Trophoblast cell (in vitro differentiated cells and primary cell): ENCODE measurements at regions not wholly inside any gene's neighbourhood (a gene's known extent, or its start where the extent isn't known, plus 50 kb on each side); places are given as distances from the start of the nearest gene placed in this dataset.

Experiments
- DNase-seq, 2 donors: peaks; one replicate each; pipeline ENCODE4 v3.0.0-alpha.2; 2016
- H2AFZ ChIP-seq: 2 replicates; pipeline ENCODE4 v1.6.1; 2013; ENCODE audit warnings: low read length, moderate library complexity, mild to moderate bottlenecking; ENCODE audit not compliant: insufficient read depth, poor library complexity
- H2AK5ac ChIP-seq: 2 replicates; pipeline ENCODE4 v1.6.1; 2013; ENCODE audit warnings: mild to moderate bottlenecking, low read length
- H2BK120ac ChIP-seq: 2 replicates; pipeline ENCODE4 v1.6.1; 2013; ENCODE audit warnings: low read length, mild to moderate bottlenecking, moderate library complexity; ENCODE audit not compliant: insufficient read depth, poor library complexity
- H2BK12ac ChIP-seq: 2 replicates; pipeline ENCODE4 v1.6.1; 2013; ENCODE audit warnings: mild to moderate bottlenecking, low read length, moderate library complexity
- H2BK5ac ChIP-seq: 2 replicates; pipeline ENCODE4 v1.6.1; 2013; ENCODE audit warnings: low read length, low read depth, moderate library complexity, mild to moderate bottlenecking; ENCODE audit not compliant: poor library complexity
- H3K14ac ChIP-seq: 2 replicates; pipeline ENCODE4 v1.6.1; 2013; ENCODE audit warnings: mild to moderate bottlenecking, low read length
- H3K18ac ChIP-seq: 2 replicates; pipeline ENCODE4 v1.6.1; 2013; ENCODE audit warnings: mild to moderate bottlenecking, low read length
- H3K23ac ChIP-seq: 2 replicates; pipeline ENCODE4 v1.6.1; 2013; ENCODE audit warnings: low read length
- H3K27ac ChIP-seq: 2 replicates; pipeline ENCODE4 v1.5.1; 2013; ENCODE audit warnings: low read depth, mild to moderate bottlenecking, inconsistent platforms, low read length, moderate library complexity
- H3K27me3 ChIP-seq: 2 replicates; pipeline ENCODE4 v1.6.1; 2013; ENCODE audit warnings: inconsistent platforms, mild to moderate bottlenecking, low read length, moderate library complexity; ENCODE audit not compliant: insufficient read depth
- H3K36me3 ChIP-seq, 2 experiments: 1 replicate in 1 of 2; 2 replicates in 1 of 2; pipeline ENCODE4 v1.6.1; 2013; ENCODE audit warnings: low read length in 2 of 2, mild to moderate bottlenecking in 2 of 2, moderate library complexity in 1 of 2; ENCODE audit not compliant: insufficient read depth in 2 of 2, control insufficient read depth in 1 of 2
- H3K4ac ChIP-seq: 2 replicates; pipeline ENCODE4 v1.6.1; 2013; ENCODE audit warnings: low read depth, mild to moderate bottlenecking, low read length, moderate library complexity
- H3K4me1 ChIP-seq, 2 experiments: 1 replicate in 1 of 2; 2 replicates in 1 of 2; pipeline ENCODE4 v1.6.1; 2013; ENCODE audit warnings: low read length in 2 of 2, mild to moderate bottlenecking in 2 of 2, moderate library complexity in 1 of 2; ENCODE audit not compliant: insufficient read depth in 2 of 2, control insufficient read depth in 1 of 2
- H3K4me2 ChIP-seq: 2 replicates; pipeline ENCODE4 v1.6.1; 2013; ENCODE audit warnings: inconsistent platforms, mild to moderate bottlenecking, low read length, moderate library complexity
- H3K4me3 ChIP-seq: 2 replicates; pipeline ENCODE4 v1.5.1; 2013; ENCODE audit warnings: mild to moderate bottlenecking, low read depth, low read length, inconsistent platforms
- H3K79me1 ChIP-seq: one replicate; pipeline ENCODE4 v1.6.1; 2013; ENCODE audit warnings: low read length
- H3K79me2 ChIP-seq: 2 replicates; pipeline ENCODE4 v1.6.1; 2013; ENCODE audit warnings: low read length, mild to moderate bottlenecking; ENCODE audit not compliant: control insufficient read depth, insufficient read depth, poor library complexity
- H3K9ac ChIP-seq: 2 replicates; pipeline ENCODE4 v1.6.1; 2013; ENCODE audit warnings: mild to moderate bottlenecking, low read length
- H3K9me3 ChIP-seq: 2 replicates; pipeline ENCODE4 v1.6.1; 2013; ENCODE audit warnings: low read depth, mild to moderate bottlenecking, control low read depth, inconsistent platforms, low read length; ENCODE audit not compliant: insufficient read depth
- H4K12ac ChIP-seq: 2 replicates; pipeline ENCODE4 v1.6.1; 2013; ENCODE audit warnings: low read depth, mild to moderate bottlenecking, low read length, moderate library complexity
- H4K8ac ChIP-seq: 2 replicates; pipeline ENCODE4 v1.6.1; 2013; ENCODE audit warnings: low read depth, mild to moderate bottlenecking, low read length, moderate library complexity
- H4K91ac ChIP-seq: one replicate; pipeline ENCODE4 v1.6.1; 2013; ENCODE audit warnings: low read depth, mild to moderate bottlenecking, low read length, moderate library complexity
- WGBS: extraction: QIAGEN DNeasy Blood & Tissue Kit; methylation state at CpG from one replicate; pipeline ENCODE4 v1.1.7; 2013; ENCODE audit warnings: missing lambda C conversion rate; ENCODE audit not compliant: insufficient read length, insufficient coverage; ENCODE audit errors: extremely low coverage; 5-methylcytosine and 5-hydroxymethylcytosine counted together

GRCh38 chr10:61836888-61837754, 64.4 kb upstream of the ARID5B start:
- no peak overlapping the region for H3K14ac ChIP-seq
- no peak overlapping the region for H4K8ac ChIP-seq
- H3K79me2 ChIP-seq = no peaks in the 10 kb centered on the region
- no peak overlapping the region for H3K18ac ChIP-seq
- H3K23ac ChIP-seq = no peak overlapping the region
- no peaks in the 10 kb centered on the region for H3K27me3 ChIP-seq
- no CpG with 5 or more reads among the region's 4 CpGs for WGBS
- H3K4me3 ChIP-seq = no peak overlapping the region
- peaks cover 3 to 4% of the 10 kb centered on the region in 2 experiments for H3K4me1 ChIP-seq
- no peak overlapping the region for H2AK5ac ChIP-seq
- no peaks in the 10 kb centered on the region for H3K36me3 ChIP-seq
- no peaks in the 10 kb centered on the region for H3K9me3 ChIP-seq
- no peak overlapping the region for H2BK12ac ChIP-seq
- H2AFZ ChIP-seq = no peak overlapping the region
- H3K79me1 ChIP-seq = peaks cover 3% of the 10 kb centered on the region
- no peak overlapping the region for H4K91ac ChIP-seq
- DNase-seq = peak in 1 of 2 donors; percentile 42
- H3K9ac ChIP-seq = no peak overlapping the region
- H3K4ac ChIP-seq = no peak overlapping the region
- no peak overlapping the region for H3K4me2 ChIP-seq
- no peak overlapping the region for H2BK120ac ChIP-seq
- H4K12ac ChIP-seq = no peak overlapping the region
- peak overlapping the region; percentile 17 for H3K27ac ChIP-seq
- no peak overlapping the region for H2BK5ac ChIP-seq

GRCh38 chr10:61837755-61838171, 63.7 kb upstream of the ARID5B start:
- Histone ChIP-seq H3K9me3 (no peaks in the 10 kb centered on the region), H2BK12ac (no peak overlapping the region), H4K8ac (no peak overlapping the region), H3K18ac (no peak overlapping the region), H3K79me1 (peaks cover 3% of the 10 kb centered on the region), H2BK5ac (no peak overlapping the region), H3K79me2 (no peaks in the 10 kb centered on the region), H2AK5ac (no peak overlapping the region), H3K36me3 (no peaks in the 10 kb centered on the region), H3K23ac (no peak overlapping the region), H2BK120ac (no peak overlapping the region), H3K14ac (no peak overlapping the region), H3K27ac (peak overlapping the region; percentile 17), H4K12ac (no peak overlapping the region), H4K91ac (no peak overlapping the region), H3K4me2 (peak overlapping the region; percentile 27), H3K4me1 (peaks cover 3 to 4% of the 10 kb centered on the region in 2 experiments), H3K4ac (no peak overlapping the region), H2AFZ (no peak overlapping the region), H3K27me3 (no peaks in the 10 kb centered on the region), H3K9ac (no peak overlapping the region), H3K4me3 (no peak overlapping the region)
- WGBS = no CpG with 5 or more reads among the region's 6 CpGs
- no peak for DNase-seq

GRCh38 chr10:61839916-61840315, 61.6 kb upstream of the ARID5B start:
- WGBS = no CpG with 5 or more reads among the region's 3 CpGs
- no peak for DNase-seq
- Histone ChIP-seq H3K27ac (no peak overlapping the region), H3K18ac (no peak overlapping the region), H4K91ac (no peak overlapping the region), H2BK5ac (no peak overlapping the region), H3K4me2 (no peak overlapping the region), H3K36me3 (no peaks in the 10 kb centered on the region), H3K14ac (no peak overlapping the region), H2AFZ (no peak overlapping the region), H3K79me2 (no peaks in the 10 kb centered on the region), H3K79me1 (peaks cover 3% of the 10 kb centered on the region), H4K12ac (no peak overlapping the region), H3K27me3 (no peaks in the 10 kb centered on the region), H3K23ac (no peak overlapping the region), H2AK5ac (no peak overlapping the region), H3K4me3 (no peak overlapping the region), H2BK120ac (no peak overlapping the region), H3K4me1 (peaks cover 1 to 3% of the 10 kb centered on the region in 2 experiments), H3K4ac (no peak overlapping the region), H3K9ac (no peak overlapping the region), H4K8ac (no peak overlapping the region), H2BK12ac (no peak overlapping the region), H3K9me3 (no peaks in the 10 kb centered on the region)

GRCh38 chr10:61840403-61840802, 61.1 kb upstream of the ARID5B start:
- Histone ChIP-seq H4K12ac (no peak overlapping the region), H4K91ac (no peak overlapping the region), H3K4ac (no peak overlapping the region), H2BK12ac (no peak overlapping the region), H3K79me1 (peaks cover 3% of the 10 kb centered on the region), H2AFZ (no peak overlapping the region), H3K4me2 (no peak overlapping the region), H3K27me3 (no peaks in the 10 kb centered on the region), H3K9me3 (no peaks in the 10 kb centered on the region), H3K9ac (no peak overlapping the region), H3K4me3 (no peak overlapping the region), H3K4me1 (peaks cover 0 to 3% of the 10 kb centered on the region in 2 experiments), H3K18ac (no peak overlapping the region), H3K27ac (no peak overlapping the region), H3K23ac (no peak overlapping the region), H2AK5ac (no peak overlapping the region), H2BK5ac (no peak overlapping the region), H4K8ac (no peak overlapping the region), H3K36me3 (no peaks in the 10 kb centered on the region), H2BK120ac (no peak overlapping the region), H3K14ac (no peak overlapping the region), H3K79me2 (no peaks in the 10 kb centered on the region)
- no CpG with 5 or more reads among the region's 4 CpGs for WGBS
- peak in 1 of 2 donors; percentile 39 for DNase-seq
